SK-N-MC (cell line): ENCODE measurements at regions not wholly inside any gene's neighbourhood (a gene's known extent, or its start where the extent isn't known, plus 50 kb on each side); places are given as distances from the start of the nearest gene placed in this dataset.

Experiments
- EZH2 ChIP-seq: fragments of 200-600 bp; sonication (generic); IDR thresholded peaks from one replicate; pipeline ENCODE4 v1.6.1; 2017; ENCODE audit warnings: antibody characterized with exemption
- FOXP2 ChIP-seq: optimal IDR thresholded peaks from 2 replicates; pipeline ENCODE3; 2011; ENCODE audit warnings: mild to moderate bottlenecking, moderate library complexity; ENCODE audit not compliant: insufficient read depth; ENCODE audit errors: extremely low read length, control extremely low read depth
- POLR2AphosphoS5 ChIP-seq: IDR thresholded peaks from 2 replicates; pipeline ENCODE4 v1.6.1; 2012; ENCODE audit warnings: mild to moderate bottlenecking, low read depth, low read length, borderline replicate concordance

DNA sequence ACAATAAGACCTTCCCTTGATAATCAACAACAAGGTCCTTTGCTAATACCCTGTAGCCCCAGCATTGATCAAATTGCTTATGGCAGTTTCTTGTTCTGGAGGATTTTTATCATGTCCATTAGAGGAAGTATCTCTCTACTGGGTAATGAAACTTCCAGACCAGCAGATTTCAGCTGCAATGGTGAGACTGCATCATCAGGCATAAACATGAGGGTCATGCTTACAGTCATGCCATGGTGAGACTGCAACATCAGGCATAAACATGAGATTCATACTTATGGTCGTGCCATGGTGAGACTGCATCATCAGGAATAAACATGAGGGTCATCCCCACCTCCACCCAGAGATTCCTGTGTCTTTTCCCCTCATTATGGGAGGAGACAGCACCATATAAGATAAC is 129.0 kb upstream of the LIPC start:
- TF ChIP-seq EZH2, result no peak
- no peak for TF ChIP-seq POLR2AphosphoS5
- TF ChIP-seq FOXP2, result no peak
